Raji (cell line): ENCODE measurements at regions not wholly inside any gene's neighbourhood (a gene's known extent, or its start where the extent isn't known, plus 50 kb on each side); places are given as distances from the start of the nearest gene placed in this dataset.

ENCODE experiments used
- POLR2A ChIP-seq: IDR thresholded peaks from 2 replicates; pipeline ENCODE4 v1.6.1; 2011; ENCODE audit warnings: low read depth, low read length, control low read depth; ENCODE audit not compliant: insufficient read depth

DNA sequence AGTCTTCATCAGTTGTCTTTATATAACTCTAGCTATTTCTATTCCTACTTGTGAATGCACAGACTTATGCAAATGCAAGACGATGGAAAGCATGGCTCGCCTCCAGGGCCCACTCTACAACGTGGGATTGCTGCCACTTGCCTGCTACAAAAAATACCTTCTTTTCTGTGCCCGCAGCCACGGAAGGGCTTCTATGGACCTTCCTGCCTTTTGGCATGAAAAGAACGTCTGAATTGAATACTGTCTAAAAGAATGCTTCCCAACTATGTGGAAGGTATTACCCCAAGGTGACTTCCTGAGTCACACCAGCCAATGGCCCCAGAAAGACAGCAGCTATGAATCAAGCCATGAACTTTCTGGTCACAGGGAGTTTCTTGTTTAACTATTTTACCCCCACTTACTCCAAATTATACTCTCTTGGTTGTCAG, 261.2 kb downstream of the HIVEP2 start:
- TF ChIP-seq POLR2A: no peak

DNA sequence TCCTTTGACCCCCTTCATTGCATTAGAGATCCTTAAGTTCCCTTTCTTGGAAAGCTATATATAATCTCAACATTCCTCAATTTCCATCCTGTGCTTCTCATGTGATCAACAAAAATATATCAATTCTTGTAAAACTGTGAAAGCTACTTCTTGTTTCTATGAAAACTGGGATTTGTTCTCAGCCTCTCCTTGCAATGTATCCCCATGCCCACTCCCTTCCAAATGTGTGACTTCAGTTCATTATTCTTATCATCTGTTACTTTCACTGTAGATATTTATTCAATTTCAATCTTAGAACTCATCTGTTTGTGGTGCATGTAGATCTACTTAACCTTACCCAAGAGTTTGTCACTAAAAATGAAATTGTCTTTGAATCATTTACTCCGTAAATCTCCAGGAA, 260.6 kb downstream of the HIVEP2 start:
- TF ChIP-seq POLR2A: no peak

DNA sequence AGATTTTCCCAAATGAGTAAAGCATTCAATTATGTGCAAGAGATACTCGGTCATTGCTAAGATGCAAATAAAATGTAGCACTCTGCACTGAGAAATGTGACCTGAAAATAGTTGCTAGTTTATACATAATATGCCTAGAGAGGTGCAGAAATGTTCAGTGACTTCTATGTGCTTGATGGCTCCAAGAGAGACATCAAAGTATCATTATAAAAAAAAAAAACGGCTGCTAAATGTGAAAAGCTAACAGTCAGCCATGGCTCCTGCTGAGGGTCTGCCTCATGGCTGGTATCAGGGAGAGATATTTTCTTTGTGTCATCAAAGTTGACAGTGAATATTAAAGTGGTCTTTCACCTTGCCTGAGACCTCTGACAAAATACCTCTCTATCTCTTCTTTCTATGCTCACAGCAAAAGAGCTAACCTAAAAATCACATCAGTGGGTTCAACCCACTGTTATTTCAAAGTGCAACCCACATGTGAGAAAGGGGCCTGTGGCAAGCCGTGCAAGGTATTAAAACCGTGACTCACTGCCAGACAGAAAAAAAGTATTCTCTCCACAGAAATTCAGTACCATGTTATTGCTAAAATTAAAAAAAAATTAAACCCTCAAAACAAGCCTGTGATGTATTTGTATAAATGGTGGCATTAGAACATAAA, 259.0 kb downstream of the HIVEP2 start:
- TF ChIP-seq POLR2A: no peak

DNA sequence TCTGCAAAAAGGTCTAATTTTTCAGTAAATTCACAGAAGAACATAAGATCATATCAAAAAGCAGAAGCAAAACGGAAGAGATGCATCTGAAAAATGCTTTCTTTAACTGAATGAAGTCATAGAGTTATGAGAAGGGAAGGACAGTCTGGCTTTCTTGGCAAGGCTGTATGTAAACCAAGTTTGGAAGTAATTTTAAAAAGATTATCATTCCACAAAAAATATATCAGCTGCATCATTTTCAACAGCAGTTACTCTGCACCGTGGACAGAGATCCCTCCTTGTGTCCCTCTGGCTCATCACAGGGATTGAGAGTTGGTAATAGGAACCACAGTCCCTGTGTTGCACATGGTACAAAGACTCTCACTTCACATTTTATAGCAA, 258.5 kb downstream of the HIVEP2 start:
- TF ChIP-seq POLR2A: no peak

DNA sequence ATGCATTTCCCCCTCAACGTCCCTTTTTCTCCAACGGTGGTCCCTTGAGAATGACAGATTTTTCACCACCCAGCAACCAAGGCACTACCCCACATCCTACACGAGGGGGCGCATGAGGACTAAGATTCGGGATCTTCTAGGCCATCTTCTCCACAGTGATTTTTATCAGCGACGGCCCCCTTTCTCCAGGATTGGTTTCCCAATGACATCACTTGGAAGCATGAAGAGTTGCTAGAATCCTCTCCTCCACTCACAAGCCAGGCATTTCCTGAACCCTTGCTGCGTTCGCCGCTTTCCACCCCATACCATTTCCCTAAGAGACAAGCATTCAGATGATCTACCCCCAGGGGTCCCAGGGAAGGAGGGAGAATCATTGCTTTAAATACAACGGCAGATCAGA, 252.0 kb downstream of the HIVEP2 start:
- no peak for TF ChIP-seq POLR2A

DNA sequence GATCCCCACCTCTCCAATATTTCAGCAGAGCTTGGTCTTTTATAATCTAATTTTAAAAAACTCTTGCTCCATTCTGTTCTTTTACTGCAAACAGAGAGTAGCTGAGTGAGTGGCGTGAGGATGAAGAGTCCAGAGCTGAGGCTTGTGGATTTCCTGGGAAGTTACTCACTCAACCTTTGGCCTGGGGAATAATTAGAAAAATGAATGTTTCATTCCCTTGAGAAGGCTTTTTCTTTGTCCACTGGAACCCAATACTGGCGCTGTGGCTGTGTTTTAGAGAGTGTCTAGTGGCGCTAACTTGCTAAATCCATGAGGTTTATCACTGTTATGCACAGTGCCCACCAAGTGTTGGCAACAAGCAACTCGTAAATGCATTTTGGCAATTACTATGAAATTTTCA, 251.5 kb downstream of the HIVEP2 start:
- TF ChIP-seq POLR2A: no peak

DNA sequence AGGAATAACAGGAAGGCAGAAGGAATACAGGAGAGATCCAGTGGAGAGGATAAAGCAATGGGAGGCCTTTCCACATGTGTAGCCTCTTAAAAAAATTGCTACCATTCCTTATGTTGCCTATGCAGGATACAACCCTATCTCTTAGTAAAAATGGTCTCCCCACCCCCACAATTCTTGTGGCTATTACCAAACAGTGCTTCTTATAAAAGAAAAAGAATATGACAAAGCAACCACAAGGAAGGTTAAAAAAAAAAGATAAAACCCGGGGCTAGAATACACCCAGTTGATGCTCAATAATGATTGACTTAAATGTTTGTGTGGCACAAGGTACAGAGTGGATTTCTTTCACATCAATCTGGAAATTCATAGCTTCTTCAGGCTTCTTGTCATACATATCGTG, 250.9 kb downstream of the HIVEP2 start:
- no peak for TF ChIP-seq POLR2A

DNA sequence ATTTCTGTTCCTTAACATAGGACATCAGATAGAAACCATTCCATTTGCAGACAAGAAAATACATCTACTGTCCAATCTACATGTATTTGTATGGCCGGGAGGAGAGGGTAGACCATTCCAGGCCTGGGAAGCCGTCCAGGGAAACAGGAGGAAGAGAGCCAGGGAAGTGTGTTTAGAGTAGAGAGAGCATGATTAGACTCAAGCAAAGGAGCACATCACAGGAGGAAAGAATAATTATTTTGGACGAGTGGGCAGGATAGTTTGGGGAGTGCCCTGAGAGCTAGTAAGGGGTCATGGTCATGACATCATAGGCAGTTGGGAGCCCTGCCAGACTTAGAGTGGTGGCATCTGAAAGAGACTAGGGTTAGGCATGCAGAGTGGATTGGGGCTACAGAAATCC, 250.0 kb downstream of the HIVEP2 start:
- TF ChIP-seq POLR2A: no peak

DNA sequence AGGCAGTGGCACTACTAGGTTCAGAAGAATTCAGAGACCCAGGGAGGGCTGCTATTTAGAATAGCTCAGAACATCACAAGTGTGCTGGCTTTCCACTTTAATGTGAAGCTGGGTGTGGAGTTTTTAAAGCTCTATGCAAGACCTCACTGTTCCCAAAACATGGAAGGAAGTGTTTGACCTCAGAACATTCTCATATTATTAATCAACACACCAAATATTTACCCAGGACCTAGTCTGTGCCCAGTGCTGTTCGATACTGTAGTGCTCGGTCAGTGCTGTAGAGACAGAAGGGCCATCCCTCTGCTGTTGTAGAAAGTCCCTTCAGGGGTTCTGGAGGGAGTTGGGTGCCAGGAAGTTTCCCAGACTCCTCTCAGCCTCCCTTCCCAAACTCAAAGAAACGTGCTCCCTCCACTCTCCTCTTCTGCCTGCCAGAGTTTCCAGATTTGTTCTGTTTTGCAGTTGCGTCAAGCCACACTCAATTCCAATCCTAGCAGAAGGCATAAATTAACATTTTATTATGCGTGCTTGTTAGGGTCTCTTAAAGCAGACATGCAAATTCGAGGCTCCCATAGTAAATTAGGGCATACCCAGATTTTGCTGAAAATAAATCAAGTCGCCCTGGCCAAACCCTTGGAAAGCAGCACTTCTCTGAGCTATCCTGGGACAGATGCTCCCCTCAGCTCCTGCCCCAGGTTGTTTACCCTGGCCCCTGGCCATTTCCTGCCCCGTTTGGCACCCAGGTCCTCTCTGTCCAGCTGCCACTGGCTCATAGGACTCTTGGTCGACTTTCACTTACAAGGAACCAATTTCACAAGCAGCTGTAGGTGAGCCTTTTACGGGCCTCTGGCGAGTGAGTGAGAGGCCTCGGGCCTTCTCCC, 248.6 kb downstream of the HIVEP2 start:
- no peak for TF ChIP-seq POLR2A

DNA sequence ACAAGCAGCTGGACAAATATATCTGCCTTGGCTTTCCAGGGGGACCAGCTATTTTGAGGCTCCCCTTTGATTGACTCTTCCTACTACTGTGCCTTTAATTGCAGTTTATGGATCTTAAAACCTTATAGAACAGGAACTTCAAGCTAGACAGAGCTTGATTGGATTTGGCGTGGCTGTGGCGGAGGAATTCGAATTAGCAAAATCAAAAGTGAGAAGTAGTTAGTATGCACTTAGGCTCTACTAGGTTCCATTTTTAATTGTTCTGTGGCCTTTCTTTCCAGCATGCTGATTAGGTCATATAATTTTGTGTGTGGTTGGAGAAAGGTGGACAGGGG, 248.0 kb downstream of the HIVEP2 start:
- no peak for TF ChIP-seq POLR2A

DNA sequence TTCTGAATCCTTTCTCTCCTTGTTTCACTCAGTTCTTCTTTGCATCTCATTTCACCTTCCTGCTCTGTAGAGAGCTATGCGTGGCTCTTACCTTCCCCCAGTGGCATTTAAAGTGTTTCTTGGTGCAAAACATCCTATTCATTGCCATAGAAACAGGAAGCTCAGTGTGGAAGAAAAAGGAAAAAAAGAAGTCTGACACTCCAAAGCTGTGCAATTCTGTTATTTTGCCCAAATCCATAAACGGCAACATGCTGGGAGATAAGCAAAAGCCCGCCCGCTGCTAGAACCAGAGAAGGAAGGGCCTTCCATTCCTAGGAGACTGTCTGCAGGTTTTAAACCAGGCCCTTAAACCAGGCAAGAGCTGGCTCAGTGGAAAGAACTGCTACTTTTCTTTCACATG, 247.1 kb downstream of the HIVEP2 start:
- TF ChIP-seq POLR2A: no peak

DNA sequence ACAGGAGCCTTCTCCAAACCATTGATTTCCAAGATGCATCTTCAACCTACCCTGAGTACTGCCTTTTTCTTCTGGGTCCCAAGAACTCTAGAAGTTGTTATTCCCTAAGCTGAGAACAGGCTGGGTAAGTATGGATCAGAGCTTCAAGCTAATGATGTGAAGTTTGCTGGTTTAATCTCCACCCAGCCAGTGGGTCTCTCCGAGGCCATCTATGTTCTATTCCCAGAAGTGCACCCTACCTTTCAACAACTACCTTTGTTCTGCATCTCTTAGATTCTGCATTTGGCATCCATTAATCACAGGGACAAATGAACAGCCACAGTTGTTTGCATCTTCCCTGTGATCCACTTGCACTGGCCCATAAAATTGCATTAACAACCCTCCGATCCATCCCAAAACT, 246.2 kb downstream of the HIVEP2 start:
- TF ChIP-seq POLR2A: no peak

DNA sequence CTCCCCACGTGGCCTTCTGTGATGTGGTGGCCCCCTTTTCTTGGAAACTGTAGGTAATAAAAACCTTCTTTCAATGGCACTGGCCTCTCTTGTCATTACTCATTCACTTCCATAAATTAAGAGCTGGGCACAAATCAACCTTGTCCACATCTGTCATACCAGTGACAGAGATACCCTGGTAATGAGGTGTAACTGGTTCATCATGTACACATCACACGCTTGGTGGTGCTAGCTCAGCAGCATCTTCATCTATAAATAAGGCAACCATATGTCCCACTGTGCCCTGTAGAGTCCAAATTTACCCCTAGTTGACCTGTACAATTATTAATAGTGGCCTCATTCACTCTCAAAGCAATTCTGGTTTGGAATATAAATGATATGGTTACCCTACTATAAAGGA, 245.6 kb downstream of the HIVEP2 start:
- TF ChIP-seq POLR2A: no peak

DNA sequence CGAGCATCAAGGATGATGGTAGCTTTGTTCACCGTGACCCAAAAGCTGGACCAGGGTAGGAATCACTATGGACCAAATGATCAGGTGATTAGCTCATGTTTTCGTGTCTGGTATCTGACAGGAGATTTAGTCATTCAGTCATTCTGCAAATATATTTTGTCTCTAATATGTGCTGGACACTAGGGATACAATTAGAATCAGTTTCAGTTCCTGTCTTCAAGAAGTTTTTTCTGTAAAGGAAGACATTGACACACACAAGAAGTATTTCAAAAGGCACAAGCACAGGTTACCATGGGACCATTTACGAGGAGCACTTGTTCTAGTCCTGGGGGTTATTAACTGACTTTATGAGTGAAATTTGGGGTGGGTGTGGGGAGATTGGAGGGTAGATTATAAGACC, 244.9 kb downstream of the HIVEP2 start:
- no peak for TF ChIP-seq POLR2A

DNA sequence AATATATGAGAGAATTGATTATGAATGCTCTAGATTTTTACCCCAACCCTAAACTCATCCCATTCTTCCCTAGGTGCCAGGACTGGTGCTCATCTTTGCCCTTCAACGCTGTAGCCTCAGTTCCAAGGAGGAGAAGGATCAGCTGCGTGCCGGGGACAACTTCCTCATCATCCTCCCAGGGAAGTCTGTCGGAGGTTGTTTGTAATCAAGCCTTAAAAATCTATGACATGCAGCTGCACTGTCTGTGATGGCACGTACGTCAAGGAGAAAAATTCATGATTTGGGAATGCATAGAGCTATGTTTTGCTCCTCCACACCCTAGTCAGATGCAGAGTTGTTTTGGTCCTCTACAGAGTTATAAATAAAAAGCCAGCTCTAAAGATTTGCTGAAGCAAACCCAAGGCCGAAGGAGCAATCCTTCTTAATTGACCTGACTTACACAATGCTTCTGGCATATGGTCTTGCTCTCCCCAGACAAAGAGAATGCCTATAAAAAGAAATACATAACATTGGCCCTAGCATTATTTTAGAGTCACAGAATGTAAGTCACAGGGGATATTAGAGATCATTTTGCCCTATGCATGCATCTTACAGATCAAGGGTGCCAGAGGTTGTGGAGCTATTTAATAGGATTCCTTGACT, 244.2 kb downstream of the HIVEP2 start:
- no peak for TF ChIP-seq POLR2A
